ENCODE measurements at regions not wholly inside any gene's neighbourhood (a gene's known extent, or its start where the extent isn't known, plus 50 kb on each side); places are given as distances from the start of the nearest gene placed in this dataset.

DNA sequence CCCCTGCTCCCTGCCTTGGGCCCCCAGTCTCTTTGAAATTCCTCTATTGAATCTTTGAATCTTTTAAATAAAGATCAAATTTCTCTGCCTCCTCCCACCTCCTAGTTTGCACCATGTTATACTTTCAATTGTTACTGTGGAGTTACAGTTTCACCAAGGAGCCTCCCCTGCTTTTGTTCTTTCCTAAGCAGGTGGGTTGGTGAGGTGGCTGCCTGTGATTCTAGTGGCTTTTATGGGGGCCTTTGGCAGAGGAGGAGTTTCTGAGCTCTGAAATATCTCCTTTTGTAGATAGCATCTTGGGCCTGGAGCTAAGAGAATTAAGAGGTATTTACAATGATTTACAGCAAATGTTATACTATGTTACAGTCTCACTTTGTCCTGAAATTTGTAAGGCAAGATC is 133.8 kb upstream of the STX18 start:
- ATAC-seq, result no peak
- no peaks in the 10 kb centered on the region for H3K36me3 Mint-ChIP-seq
- no peak for DNase-seq (ENCODE audit: low spot score in 2 of 2)
- no peaks in the 10 kb centered on the region for H3K4me1 Mint-ChIP-seq
- H3K9me3 Mint-ChIP-seq, result no peaks in the 10 kb centered on the region
- H3K27ac Mint-ChIP-seq, result no peak overlapping the region
- H3K4me3 Mint-ChIP-seq, result no peak overlapping the region

DNA sequence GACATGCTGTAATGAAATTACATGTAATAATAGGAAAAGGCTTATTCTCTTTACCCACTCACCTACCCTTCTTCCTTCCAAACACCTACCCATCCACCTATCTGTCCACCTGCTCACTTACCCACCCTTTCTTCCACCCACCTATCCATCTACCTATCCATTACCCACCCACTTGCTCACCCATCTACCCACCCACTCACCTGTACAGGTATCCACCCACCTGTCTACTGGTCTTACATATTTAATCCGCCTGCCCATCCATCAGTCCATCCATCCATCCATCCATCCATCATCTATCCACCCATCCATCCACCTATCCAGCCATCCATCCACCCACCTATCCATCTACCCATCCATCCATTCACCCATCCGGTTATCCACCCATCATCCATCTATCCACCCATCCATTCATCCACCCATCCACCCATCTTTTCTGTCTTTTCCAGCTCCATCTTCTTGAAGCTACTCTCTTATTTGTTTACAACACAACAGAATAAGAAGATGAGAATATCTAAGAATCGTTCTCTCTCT is 133.3 kb upstream of the STX18 start:
- ATAC-seq, result no peak
- H3K27ac Mint-ChIP-seq, result no peak overlapping the region

DNA sequence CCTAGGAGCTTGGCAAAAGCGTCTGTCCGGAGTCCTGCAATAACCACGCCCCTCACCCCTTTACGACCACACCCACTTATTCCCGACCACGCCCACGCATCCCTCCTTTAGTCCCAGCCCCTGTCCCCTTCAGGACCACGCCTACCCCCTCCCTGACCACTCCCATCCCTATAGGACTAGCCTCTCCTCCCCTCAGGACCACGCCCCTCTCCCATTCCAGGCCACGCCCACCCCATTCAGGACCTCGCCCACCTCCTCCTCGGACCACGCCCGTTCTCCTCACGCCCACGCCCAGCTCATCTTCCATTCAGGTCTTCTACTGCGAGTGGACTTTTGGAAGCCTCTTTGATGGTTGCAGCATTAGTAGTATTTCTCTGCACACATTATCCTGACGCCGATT is 131.2 kb upstream of the STX18 start:
- no peak overlapping the region for H3K4me3 Mint-ChIP-seq
- no peaks in the 10 kb centered on the region for H3K36me3 Mint-ChIP-seq
- DNase-seq (ENCODE audit: low spot score in 2 of 2), result no peak
- H3K27ac Mint-ChIP-seq, result no peak overlapping the region
- ATAC-seq, result no peak
- peaks cover 5% of the 10 kb centered on the region for H3K4me1 Mint-ChIP-seq
- no peaks in the 10 kb centered on the region for H3K9me3 Mint-ChIP-seq

More for the DNA sequence above, 133.3 kb upstream of the STX18 start:
- H3K9me3 Mint-ChIP-seq, result no peaks in the 10 kb centered on the region
- no peak for DNase-seq (ENCODE audit: low spot score in 2 of 2)
- no peak overlapping the region for H3K4me3 Mint-ChIP-seq
- no peaks in the 10 kb centered on the region for H3K4me1 Mint-ChIP-seq
- no peaks in the 10 kb centered on the region for H3K36me3 Mint-ChIP-seq

DNA sequence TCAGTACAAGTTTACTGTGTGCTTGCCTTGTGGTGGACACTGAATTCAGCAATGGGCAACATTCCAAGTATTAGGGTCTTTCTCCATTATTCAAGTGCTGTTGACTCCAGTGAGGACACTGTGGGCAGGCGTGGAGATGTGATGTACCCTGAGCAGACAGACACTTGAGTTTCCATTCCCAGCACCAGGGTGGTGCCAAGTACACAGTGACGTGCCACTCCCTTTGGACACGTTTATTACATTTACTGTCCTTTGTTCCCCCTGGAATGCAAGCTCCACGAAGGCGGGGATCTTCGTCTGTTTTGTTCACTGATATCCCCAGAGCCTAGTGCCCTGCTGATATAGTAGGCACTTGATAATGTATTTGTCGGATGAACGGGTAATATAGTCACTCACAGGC is 130.6 kb upstream of the STX18 start:
- no peaks in the 10 kb centered on the region for H3K36me3 Mint-ChIP-seq
- ATAC-seq (no peak), DNase-seq (ENCODE audit: low spot score in 2 of 2) (no peak)
- no peaks in the 10 kb centered on the region for H3K9me3 Mint-ChIP-seq
- no peak overlapping the region for H3K27ac Mint-ChIP-seq
- no peak overlapping the region for H3K4me3 Mint-ChIP-seq
- H3K4me1 Mint-ChIP-seq, result peaks cover 5% of the 10 kb centered on the region

DNA sequence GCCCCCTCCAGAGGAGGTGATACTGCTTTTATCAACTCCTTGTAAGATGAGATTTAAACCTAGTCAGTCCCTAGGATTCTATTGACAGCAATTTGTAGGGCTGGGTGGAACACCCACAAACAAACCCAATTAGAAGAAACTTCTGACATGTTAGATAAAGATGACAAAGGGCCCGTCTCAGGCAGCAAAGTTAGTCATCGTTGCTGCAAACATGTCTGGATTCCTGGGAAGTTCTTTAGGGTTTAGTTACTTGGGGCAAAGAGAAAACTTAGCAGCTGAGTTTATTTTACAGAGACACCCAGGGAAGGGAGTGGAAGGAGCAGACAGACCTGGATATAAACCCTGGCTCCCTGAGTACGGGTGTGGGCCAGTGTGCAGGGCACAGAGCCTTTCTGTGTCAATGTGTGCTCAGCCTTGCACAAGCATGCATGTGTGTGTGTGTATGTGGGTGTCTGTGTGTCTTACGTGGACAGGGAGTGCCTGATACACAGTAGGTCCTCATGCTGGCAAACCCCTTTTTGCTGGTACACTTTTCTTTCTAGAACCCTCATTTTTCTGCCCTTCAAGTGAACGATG is 130.0 kb upstream of the STX18 start:
- H3K4me3 Mint-ChIP-seq, result no peak overlapping the region
- DNase-seq (ENCODE audit: low spot score in 2 of 2) (no peak), ATAC-seq (no peak)
- peaks cover 5% of the 10 kb centered on the region for H3K4me1 Mint-ChIP-seq
- no peaks in the 10 kb centered on the region for H3K9me3 Mint-ChIP-seq
- H3K27ac Mint-ChIP-seq, result no peak overlapping the region
- no peaks in the 10 kb centered on the region for H3K36me3 Mint-ChIP-seq

DNA sequence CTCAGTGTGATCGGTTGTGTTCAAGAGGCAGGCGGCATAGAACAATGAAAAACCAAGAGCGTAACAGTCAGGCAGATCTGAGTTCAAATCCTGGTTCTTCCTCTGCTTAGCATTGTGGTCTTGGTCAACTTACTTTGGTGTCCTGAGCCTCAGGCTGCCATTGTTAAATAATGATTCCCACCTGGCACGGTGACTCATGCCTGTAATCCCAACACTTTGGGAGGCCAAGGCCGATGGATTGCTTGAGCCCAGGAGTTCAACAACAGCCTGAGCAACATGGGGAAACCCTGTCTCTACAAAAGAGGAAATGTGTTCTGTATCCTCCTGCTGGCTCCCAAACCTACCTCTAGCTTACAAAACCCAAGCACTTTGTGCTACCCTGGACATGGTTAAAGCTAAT is 129.0 kb upstream of the STX18 start:
- no peaks in the 10 kb centered on the region for H3K9me3 Mint-ChIP-seq
- H3K4me3 Mint-ChIP-seq, result no peak overlapping the region
- H3K4me1 Mint-ChIP-seq, result peaks cover 5% of the 10 kb centered on the region
- no peaks in the 10 kb centered on the region for H3K36me3 Mint-ChIP-seq
- ATAC-seq, result no peak
- DNase-seq (ENCODE audit: low spot score in 2 of 2), result no peak
- no peak overlapping the region for H3K27ac Mint-ChIP-seq

DNA sequence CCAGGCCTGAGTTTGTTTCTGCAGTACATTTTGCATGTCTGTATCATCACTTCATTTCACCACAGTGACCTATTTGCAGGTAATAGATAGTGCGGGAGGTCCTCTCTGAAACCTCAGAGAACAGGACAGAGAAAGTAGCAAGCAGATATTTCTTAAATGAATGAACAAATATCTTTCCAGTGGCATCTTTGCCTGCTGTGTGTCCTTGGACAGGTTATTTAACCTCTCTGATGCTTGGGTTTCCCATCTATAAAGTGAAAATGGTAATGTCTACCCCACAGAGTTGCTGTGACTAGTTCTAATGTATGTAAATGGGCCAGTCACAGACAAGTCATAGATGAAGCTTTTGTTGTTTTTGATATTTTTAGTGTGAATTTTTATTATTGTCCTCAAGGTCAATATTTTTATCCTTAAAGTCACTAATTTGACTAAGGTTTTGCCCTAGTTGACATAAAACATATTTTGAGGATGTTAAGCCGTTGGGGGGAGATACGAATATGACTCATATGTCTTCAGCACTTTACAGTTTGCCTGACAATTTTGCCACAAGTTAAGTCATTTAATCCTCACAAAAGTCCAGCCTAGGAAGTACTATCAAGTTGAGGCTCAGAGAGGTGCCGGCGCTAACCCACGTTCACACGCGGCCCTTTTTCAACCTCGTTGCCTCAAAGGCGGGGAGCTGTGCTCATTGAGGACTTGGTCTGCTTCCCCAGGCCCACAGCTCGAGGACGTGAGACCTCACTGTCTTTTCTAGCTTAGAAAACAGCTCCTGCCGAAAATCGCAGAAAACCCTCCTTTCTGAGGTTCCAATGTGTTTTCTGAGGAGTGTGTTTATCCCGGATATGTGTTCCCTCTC is 126.7 kb upstream of the STX18 start:
- H3K4me1 Mint-ChIP-seq, result peaks cover 5% of the 10 kb centered on the region
- H3K36me3 Mint-ChIP-seq, result no peaks in the 10 kb centered on the region
- ATAC-seq (no peak), DNase-seq (ENCODE audit: low spot score in 2 of 2) (no peak)
- no peak overlapping the region for H3K4me3 Mint-ChIP-seq
- H3K9me3 Mint-ChIP-seq, result no peaks in the 10 kb centered on the region
- H3K27ac Mint-ChIP-seq, result no peak overlapping the region

DNA sequence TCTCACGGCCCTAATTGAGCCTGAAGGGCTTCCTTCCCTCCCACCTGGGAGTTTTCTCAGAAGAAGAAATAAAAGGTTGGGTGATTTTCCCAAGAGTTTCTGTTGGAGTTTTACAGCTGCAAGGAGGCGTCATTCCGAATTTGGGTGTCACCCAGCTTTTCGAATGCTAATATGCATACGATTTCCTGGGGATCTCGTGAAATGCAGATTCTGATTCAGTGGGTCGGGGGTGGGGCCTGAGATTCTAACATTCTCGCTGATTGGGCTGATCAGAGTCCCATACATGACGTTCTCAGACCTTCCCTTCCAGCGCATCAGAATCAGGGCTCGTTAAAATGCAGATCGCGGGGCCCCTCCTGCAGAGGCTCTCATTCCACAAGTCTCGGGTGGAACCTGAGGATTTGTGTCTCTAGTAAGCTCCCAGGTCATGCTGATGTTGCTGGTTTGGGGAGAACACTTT is 125.8 kb upstream of the STX18 start:
- Mint-ChIP-seq H3K4me3 (no peak overlapping the region), H3K36me3 (no peaks in the 10 kb centered on the region), H3K27ac (no peak overlapping the region), H3K4me1 (peaks cover 5% of the 10 kb centered on the region), H3K9me3 (no peaks in the 10 kb centered on the region)
- ATAC-seq, result no peak
- DNase-seq (ENCODE audit: low spot score in 2 of 2), result no peak

DNA sequence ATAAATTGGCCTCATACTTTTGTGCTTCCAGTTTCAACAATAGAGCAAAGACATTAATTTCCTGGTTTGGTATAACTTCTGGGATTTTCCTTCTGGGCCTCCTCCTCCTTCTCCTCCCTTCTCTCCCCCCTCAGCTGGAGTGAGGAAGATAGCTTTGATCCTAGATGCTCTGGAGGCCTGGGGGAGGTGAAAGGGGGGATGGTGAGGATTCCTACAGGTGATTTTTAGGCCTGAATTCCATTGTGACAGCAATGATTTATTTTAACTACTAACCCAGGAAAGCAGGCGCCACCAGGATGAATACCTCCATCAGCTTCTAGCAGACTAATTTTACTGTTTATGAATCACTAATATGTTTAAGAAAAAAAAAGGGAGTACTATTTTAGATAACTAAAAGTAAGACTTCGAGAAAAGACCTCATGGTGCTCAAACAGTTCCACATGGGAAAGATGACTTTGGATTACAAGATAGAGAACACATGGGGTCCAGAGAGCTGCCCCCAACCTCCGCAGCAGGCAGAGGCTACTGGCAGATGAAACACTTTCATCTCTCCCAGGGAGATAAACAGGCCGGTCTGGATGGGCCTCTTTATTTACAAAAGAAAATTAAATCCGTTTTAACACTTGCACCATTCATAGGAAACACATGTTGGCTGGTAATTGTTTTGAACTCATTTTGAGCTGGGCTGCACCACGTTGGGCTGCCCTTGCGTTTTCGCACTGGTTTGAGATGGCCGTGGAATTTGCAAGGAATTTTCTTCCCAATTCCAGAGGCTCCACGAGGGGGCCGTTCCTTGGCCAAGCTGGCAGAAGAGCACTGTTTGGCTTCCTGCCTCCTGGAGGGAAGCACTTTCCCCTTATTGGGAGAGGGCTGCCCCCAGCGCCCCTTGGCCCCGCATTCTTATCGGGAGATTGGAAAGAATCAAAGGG is 125.1 kb upstream of the STX18 start:
- H3K4me1 Mint-ChIP-seq, result peaks cover 5% of the 10 kb centered on the region

DNA sequence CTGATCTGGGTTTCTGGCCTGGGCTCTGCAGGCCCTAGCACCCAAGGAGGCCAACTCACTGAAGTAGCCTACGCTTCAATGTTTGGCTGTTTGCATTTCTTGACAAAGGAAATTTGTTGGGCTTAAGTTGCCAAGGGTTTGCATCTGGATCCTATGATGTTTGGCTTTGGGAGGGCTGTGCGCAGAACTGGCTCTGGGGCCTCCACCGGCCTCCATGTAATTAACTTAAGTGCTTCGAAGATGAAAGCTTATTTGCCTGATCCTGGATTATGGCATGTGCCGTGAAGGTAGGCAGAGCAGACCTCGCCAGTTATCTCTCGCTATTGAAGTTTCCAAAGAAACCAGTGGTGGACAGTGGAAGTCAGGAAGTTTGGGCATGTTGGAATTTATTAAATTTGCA is 124.3 kb upstream of the STX18 start:
- DNase-seq (ENCODE audit: low spot score in 2 of 2) (no peak), ATAC-seq (no peak)
- no peaks in the 10 kb centered on the region for H3K36me3 Mint-ChIP-seq
- peaks cover 5% of the 10 kb centered on the region for H3K4me1 Mint-ChIP-seq
- no peak overlapping the region for H3K27ac Mint-ChIP-seq
- H3K4me3 Mint-ChIP-seq, result no peak overlapping the region
- H3K9me3 Mint-ChIP-seq, result no peaks in the 10 kb centered on the region

More for the DNA sequence above, 125.1 kb upstream of the STX18 start:
- Mint-ChIP-seq H3K9me3 (no peaks in the 10 kb centered on the region), H3K36me3 (no peaks in the 10 kb centered on the region), H3K27ac (no peak overlapping the region), H3K4me3 (no peak overlapping the region)
- DNase-seq (ENCODE audit: low spot score in 2 of 2) (no peak), ATAC-seq (no peak)

DNA sequence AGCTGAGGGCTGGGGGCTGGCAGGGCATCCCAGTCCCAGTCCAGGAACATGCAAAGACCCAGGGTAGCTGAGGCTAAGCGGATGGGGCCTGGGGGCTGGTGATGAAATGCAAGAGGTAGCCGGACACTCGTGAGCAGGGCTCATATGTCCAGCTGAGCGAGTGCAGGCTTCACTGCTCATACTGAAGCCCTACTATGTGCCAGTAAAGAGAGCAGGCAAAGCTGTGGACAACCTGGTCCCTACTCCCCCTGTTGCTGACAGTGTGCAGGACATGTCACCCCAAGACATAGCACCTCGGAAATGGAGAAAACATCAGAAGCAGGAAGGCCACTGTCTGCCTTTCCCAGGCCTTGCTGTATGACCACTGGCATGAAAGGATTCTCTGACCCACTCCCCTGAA is 122.4 kb upstream of the STX18 start:
- no peaks in the 10 kb centered on the region for H3K36me3 Mint-ChIP-seq
- no peak for DNase-seq (ENCODE audit: low spot score in 2 of 2)
- H3K4me3 Mint-ChIP-seq, result no peak overlapping the region
- H3K27ac Mint-ChIP-seq, result no peak overlapping the region
- peaks cover 2% of the 10 kb centered on the region for H3K4me1 Mint-ChIP-seq
- ATAC-seq, result no peak
- no peaks in the 10 kb centered on the region for H3K9me3 Mint-ChIP-seq

DNA sequence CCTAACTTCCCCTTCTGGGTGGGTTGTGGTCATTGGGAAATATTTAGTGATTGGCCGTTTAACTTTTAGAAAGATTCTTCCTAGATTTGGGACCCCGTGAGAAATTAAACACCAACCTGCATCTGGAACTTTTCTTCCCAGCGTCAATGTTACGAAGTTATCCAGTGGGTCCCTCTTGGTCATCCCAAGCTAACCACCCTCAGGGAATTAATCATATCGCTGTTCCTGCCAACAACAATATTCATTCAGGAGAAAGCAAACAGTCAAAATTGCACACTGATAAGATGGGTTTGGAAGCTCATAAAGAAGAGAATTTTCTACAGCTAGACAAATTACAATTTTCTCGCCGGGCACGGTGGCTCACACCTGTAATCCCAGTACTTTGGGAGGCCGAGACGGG is 121.2 kb upstream of the STX18 start:
- Mint-ChIP-seq H3K4me3 (no peak overlapping the region), H3K9me3 (no peaks in the 10 kb centered on the region), H3K4me1 (no peaks in the 10 kb centered on the region), H3K27ac (no peak overlapping the region), H3K36me3 (no peaks in the 10 kb centered on the region)
- ATAC-seq (no peak), DNase-seq (ENCODE audit: low spot score in 2 of 2) (no peak)

DNA sequence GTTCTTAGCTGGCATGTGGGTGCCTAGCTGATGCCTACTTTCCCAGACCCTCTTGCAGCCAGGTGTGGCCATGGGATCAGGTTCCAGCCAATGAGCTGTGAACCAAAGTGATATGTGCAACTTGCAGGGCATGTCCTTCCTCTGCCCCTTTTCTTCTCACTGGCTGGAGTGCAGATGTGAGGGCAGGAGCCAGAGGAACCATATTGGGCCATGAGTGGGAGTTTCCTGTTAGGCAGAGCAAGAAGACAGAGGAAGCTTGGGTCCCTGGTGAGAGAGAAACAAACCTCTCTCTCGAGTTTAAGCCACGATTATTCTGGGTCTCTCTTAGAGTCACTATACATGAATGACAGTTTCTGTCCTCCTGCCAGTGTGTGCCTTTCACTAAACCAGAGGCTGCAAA is 120.4 kb upstream of the STX18 start:
- Mint-ChIP-seq H3K4me1 (no peaks in the 10 kb centered on the region), H3K36me3 (no peaks in the 10 kb centered on the region), H3K4me3 (no peak overlapping the region), H3K27ac (no peak overlapping the region), H3K9me3 (no peaks in the 10 kb centered on the region)
- no peak for DNase-seq (ENCODE audit: low spot score in 2 of 2)
- ATAC-seq, result no peak

DNA sequence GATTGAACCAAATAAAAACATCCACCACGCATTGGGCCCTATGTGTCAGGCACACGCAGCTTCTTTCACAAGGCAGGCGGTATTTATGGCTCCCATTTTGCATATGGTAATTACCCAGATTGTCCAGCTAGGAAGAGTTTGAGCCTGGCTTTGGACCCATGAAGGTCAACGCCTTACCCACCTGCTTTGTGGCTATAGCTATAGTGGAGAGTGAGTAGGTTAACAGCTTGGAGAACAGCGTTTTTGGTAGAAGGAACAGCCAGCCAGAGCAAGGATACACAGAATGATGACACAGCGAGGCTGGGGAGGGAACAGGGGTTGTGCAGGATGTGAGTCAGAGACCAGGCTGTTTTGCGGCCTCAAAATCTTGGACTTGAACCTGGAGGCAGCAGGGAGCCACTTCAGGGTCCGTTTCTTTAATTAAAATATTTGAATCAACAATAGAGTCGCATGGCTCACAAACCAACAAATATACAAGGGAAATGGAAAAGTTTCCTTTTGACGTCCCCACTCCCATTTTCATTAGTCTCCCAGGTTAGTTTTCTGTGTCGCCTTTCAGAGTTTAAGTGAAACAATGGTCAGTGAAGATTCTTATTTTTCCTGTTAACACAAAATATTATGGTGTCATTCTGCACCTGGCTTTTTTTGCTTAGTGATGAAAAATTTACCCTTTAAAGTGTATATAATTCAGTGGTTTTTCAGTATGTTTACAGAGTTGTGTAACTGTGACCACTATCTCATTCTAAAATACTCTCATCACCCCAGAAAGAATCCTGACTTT is 118.2 kb upstream of the STX18 start:
- no peak for ATAC-seq
- H3K9me3 Mint-ChIP-seq, result no peaks in the 10 kb centered on the region
- no peaks in the 10 kb centered on the region for H3K4me1 Mint-ChIP-seq
- H3K27ac Mint-ChIP-seq, result no peak overlapping the region
- no peaks in the 10 kb centered on the region for H3K36me3 Mint-ChIP-seq
- H3K4me3 Mint-ChIP-seq, result no peak overlapping the region
- DNase-seq (ENCODE audit: low spot score in 2 of 2), result no peak

DNA sequence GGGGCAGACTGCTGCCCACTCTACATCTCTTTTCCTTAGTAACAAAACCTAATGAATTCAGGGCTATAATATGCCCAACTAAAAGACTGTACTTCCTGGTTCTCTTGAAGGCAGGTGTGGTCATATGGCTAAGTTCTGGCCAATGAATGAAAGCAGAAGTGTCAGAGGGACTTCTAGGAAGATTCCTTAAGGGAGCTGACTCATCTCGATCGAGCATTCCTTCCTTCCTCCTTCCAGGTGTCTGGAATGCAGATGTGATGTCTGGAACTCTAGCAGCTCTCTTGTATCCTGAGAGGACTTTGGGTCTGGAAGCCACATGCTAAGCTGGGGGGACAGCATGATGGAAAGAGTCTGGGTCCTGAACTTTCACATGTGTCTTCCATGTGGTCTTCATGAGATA is 116.2 kb upstream of the STX18 start:
- Mint-ChIP-seq H3K36me3 (no peaks in the 10 kb centered on the region), H3K9me3 (no peaks in the 10 kb centered on the region), H3K4me1 (no peaks in the 10 kb centered on the region), H3K27ac (no peak overlapping the region), H3K4me3 (no peak overlapping the region)
- DNase-seq (ENCODE audit: low spot score in 2 of 2) (no peak), ATAC-seq (no peak)
